ENCODE measurements at regions not wholly inside any gene's neighbourhood (a gene's known extent, or its start where the extent isn't known, plus 50 kb on each side); places are given as distances from the start of the nearest gene placed in this dataset.

DNA sequence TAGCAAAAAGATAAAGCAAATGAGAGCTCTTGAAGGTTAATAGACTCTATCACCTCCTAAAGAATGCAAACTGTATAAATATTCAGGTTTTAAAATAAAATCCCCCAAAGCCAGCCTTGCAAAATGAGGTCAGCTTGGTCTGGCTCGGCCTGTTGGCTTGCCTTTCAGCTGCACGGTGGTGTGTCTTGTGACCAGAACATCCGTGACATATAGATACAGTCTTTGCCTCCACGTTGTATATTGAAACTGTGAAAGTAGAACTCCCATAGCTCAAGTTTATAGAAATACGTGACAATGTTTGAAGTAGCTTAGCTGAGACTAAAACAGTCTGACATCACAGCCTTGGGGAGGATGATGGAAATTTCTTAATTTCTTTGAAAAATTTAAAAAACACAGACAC, 236.6 kb upstream of the MYOCD start:
- no peaks in the 10 kb centered on the region for H3K36me3 ChIP-seq (replicated peaks)
- H3K27ac ChIP-seq, result no peak overlapping the region
- in situ Hi-C loops (cut with HindIII; ENCODE audit: low pct_ligation_motif_present, low sequenced_read_pairs), result no loop called here
- H3K4me3 ChIP-seq (ENCODE audit: low read depth, low read length), result no peak overlapping the region
- TF ChIP-seq, protein P1, sequence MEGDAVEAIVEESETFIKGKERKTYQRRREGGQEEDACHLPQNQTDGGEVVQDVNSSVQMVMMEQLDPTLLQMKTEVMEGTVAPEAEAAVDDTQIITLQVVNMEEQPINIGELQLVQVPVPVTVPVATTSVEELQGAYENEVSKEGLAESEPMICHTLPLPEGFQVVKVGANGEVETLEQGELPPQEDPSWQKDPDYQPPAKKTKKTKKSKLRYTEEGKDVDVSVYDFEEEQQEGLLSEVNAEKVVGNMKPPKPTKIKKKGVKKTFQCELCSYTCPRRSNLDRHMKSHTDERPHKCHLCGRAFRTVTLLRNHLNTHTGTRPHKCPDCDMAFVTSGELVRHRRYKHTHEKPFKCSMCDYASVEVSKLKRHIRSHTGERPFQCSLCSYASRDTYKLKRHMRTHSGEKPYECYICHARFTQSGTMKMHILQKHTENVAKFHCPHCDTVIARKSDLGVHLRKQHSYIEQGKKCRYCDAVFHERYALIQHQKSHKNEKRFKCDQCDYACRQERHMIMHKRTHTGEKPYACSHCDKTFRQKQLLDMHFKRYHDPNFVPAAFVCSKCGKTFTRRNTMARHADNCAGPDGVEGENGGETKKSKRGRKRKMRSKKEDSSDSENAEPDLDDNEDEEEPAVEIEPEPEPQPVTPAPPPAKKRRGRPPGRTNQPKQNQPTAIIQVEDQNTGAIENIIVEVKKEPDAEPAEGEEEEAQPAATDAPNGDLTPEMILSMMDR (IDR thresholded peaks at IDR 0.05; ENCODE audit: low read depth, low read length, missing control alignments), result no peak
- H3K27me3 ChIP-seq (replicated peaks), result no peaks in the 10 kb centered on the region
- no peak for DNase-seq

- H3K27ac ChIP-seq, result no peak overlapping the region
- H3K4me3 ChIP-seq (ENCODE audit: low read depth, low read length), result no peak overlapping the region
- in situ Hi-C loops (cut with HindIII; ENCODE audit: low pct_ligation_motif_present, low sequenced_read_pairs), result no loop called here
- no peaks in the 10 kb centered on the region for H3K36me3 ChIP-seq (replicated peaks)
- DNase-seq, result no peak
- H3K27me3 ChIP-seq (replicated peaks), result no peaks in the 10 kb centered on the region
- TF ChIP-seq, protein P1 (IDR thresholded peaks at IDR 0.05; ENCODE audit: low read depth, low read length, missing control alignments), result no peak
These were observed 234.5 kb upstream of the MYOCD start for GRCh38 chr17:12431188-12431587.

- TF ChIP-seq, protein P1 (IDR thresholded peaks at IDR 0.05; ENCODE audit: low read depth, low read length, missing control alignments), result no peak
- no peak for DNase-seq
- H3K36me3 ChIP-seq (replicated peaks), result no peaks in the 10 kb centered on the region
- in situ Hi-C loops (cut with HindIII; ENCODE audit: low pct_ligation_motif_present, low sequenced_read_pairs), result no loop called here
- H3K27me3 ChIP-seq (replicated peaks), result no peaks in the 10 kb centered on the region
- H3K27ac ChIP-seq, result no peak overlapping the region
- no peak overlapping the region for H3K4me3 ChIP-seq (ENCODE audit: low read depth, low read length)
These were observed 227.5 kb upstream of the MYOCD start for GRCh38 chr17:12438212-12438611.

DNA sequence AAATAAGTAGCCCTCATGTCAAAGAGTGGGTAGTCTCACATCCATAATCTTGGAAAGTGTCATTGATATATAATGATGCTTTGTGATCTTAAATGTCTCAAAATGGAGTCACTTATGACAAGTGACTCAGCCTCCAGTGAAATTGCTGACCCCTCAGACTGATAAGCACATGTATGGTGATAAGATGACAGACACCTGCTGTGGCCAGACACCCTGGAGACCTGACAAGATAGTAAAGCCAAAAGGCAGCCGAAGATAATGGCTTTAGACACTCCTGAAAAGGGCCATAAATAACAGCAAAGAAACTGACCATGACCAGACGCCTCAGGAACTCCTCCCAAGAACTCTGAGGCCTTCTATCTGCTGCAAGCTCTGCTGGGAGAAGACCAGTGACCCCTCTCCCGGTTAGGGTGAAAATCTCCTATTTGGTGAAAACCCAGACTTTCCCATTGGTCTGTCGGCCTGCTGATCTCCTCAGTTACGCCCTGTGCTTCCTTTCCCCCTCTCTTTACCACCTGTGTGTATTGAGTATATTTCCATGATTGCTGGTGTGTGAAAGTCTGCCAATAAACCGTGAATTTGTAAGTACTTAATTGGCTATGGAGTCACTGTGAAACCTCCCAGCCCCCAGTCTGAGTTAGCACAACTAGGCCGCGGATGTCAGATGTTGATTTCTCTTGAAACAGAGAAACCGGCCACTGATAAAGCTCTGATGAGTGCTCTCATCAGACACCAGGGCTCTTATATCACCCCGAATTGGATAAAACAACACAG, 226.7 kb upstream of the MYOCD start:
- H3K27ac ChIP-seq, result no peak overlapping the region
- DNase-seq, result no peak
- in situ Hi-C loops (cut with HindIII; ENCODE audit: low pct_ligation_motif_present, low sequenced_read_pairs), result no loop called here
- TF ChIP-seq, protein P1 (IDR thresholded peaks at IDR 0.05; ENCODE audit: low read depth, low read length, missing control alignments), result no peak
- H3K36me3 ChIP-seq (replicated peaks), result no peaks in the 10 kb centered on the region
- H3K4me3 ChIP-seq (ENCODE audit: low read depth, low read length), result no peak overlapping the region
- no peaks in the 10 kb centered on the region for H3K27me3 ChIP-seq (replicated peaks)

DNA sequence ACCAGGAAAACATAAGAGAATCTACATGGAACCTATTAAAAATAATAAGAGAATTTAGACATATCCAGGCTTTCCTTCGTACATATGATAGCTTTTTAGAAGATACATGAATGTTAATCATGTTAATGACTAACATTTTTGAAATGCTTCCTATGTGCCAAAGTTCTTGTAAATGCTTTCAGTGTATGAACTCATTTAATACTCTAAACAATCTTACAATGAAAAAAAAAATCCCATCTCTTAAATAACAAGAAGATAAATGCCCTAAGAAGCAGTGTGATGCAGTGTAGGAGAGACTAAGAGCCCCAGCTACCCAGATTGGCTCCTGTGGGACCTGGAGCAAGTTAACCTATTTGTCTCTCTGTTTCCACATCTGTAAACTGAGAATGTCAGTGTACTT, 220.4 kb upstream of the MYOCD start:
- in situ Hi-C loops (cut with HindIII; ENCODE audit: low pct_ligation_motif_present, low sequenced_read_pairs), result no loop called here
- H3K36me3 ChIP-seq (replicated peaks), result no peaks in the 10 kb centered on the region
- TF ChIP-seq, protein P1 (IDR thresholded peaks at IDR 0.05; ENCODE audit: low read depth, low read length, missing control alignments), result no peak
- DNase-seq, result no peak
- H3K27ac ChIP-seq, result no peak overlapping the region
- H3K27me3 ChIP-seq (replicated peaks), result no peaks in the 10 kb centered on the region
- no peak overlapping the region for H3K4me3 ChIP-seq (ENCODE audit: low read depth, low read length)

DNA sequence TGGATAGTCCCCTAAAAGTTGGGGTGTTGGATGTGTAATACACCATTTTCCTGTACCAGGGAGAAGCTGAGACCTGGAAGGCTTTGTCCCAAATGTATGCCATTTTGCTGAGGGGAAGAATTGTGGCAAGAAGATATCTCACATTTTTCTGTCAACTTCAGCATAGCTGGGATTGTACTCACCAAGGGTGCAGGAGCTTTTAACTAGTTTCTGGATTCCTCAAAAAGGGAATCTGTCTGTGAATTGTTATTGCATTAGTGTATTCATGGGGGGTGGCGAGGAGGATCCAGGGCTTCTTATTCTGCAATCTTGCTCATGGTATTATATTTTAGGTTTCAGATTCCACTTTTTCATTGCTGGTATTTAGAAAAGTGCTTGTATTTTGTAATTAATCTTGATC, 208.2 kb upstream of the MYOCD start:
- no peaks in the 10 kb centered on the region for H3K36me3 ChIP-seq (replicated peaks)
- H3K27ac ChIP-seq, result no peak overlapping the region
- H3K27me3 ChIP-seq (replicated peaks), result no peaks in the 10 kb centered on the region
- TF ChIP-seq, protein P1 (IDR thresholded peaks at IDR 0.05; ENCODE audit: low read depth, low read length, missing control alignments), result no peak
- in situ Hi-C loops (cut with HindIII; ENCODE audit: low pct_ligation_motif_present, low sequenced_read_pairs), result no loop called here
- H3K4me3 ChIP-seq (ENCODE audit: low read depth, low read length), result no peak overlapping the region
- DNase-seq, result peak; percentile 4
